Liver (tissue), 8 donors: ENCODE measurements at regions not wholly inside any gene's neighbourhood (a gene's known extent, or its start where the extent isn't known, plus 50 kb on each side); places are given as distances from the start of the nearest gene placed in this dataset.

Source experiments
- DNase-seq: peaks from one replicate; pipeline ENCODE4 v3.0.0-alpha.2; 2017; ENCODE audit warnings: low spot score
- H3K27ac ChIP-seq, 2 donors: one replicate each; pipeline ENCODE4 v1.7.0; 2013; ENCODE audit warnings: inconsistent platforms in 2 of 2, low read length in 2 of 2, control low read depth in 1 of 2, low read depth in 1 of 2, mild to moderate bottlenecking in 1 of 2
- H3K27me3 ChIP-seq, 4 donors: one replicate each; pipeline versions ENCODE4 v1.6.1 to v1.7.0; 2013; ENCODE audit warnings: low read length in 3 of 4, inconsistent platforms in 1 of 4, mild to moderate bottlenecking in 1 of 4, moderate library complexity in 1 of 4; ENCODE audit not compliant: control insufficient read depth in 4 of 4, insufficient read depth in 4 of 4
- H3K36me3 ChIP-seq, 4 donors: one replicate each; pipeline versions ENCODE4 v1.6.1 to v1.7.0; 2013; ENCODE audit warnings: low read length in 3 of 4, mild to moderate bottlenecking in 3 of 4, low read depth in 1 of 4, moderate library complexity in 1 of 4; ENCODE audit not compliant: control insufficient read depth in 4 of 4, insufficient read depth in 3 of 4
- H3K4me1 ChIP-seq, 4 donors: one replicate each; pipeline versions ENCODE4 v1.6.1 to v1.7.0; 2013; ENCODE audit warnings: low read length in 3 of 4, mild to moderate bottlenecking in 3 of 4, moderate library complexity in 1 of 4; ENCODE audit not compliant: control insufficient read depth in 4 of 4, insufficient read depth in 4 of 4
- H3K4me3 ChIP-seq, 3 donors: one replicate each; pipeline versions ENCODE4 v1.6.1 to v1.7.0; 2013; ENCODE audit warnings: low read length in 3 of 3, control low read depth in 1 of 3, low read depth in 1 of 3, mild to moderate bottlenecking in 1 of 3
- H3K9ac ChIP-seq, 2 donors: one replicate each; pipeline ENCODE4 v1.7.0; 2013; ENCODE audit warnings: low read length in 2 of 2, mild to moderate bottlenecking in 2 of 2, moderate library complexity in 2 of 2, control low read depth in 1 of 2, low read depth in 1 of 2
- H3K9me3 ChIP-seq, 4 donors: one replicate each; pipeline versions ENCODE4 v1.6.1 to v1.7.0; 2013; ENCODE audit warnings: low read length in 3 of 4; ENCODE audit not compliant: control insufficient read depth in 4 of 4
- ATF3 ChIP-seq: IDR thresholded peaks from 2 replicates; pipeline ENCODE4 v1.6.1; 2016; ENCODE audit warnings: antibody characterized with exemption
- CTCF ChIP-seq: fragments of 150-350 bp; IDR thresholded peaks from 2 replicates; pipeline ENCODE4 v1.5.1; 2017; ENCODE audit warnings: improper control_type of control experiment, low read depth, low read length; ENCODE audit not compliant: missing input control
- EGR1 ChIP-seq, 2 donors: IDR thresholded peaks; 2 replicates each; pipeline ENCODE4 v1.6.1; 2016 to 2018; ENCODE audit warnings: antibody characterized with exemption in 2 of 2, low read depth in 2 of 2
- FOXA1 ChIP-seq: IDR thresholded peaks from 2 replicates; pipeline ENCODE4 v1.6.1; 2016; ENCODE audit warnings: antibody characterized with exemption
- FOXA2 ChIP-seq: IDR thresholded peaks from 2 replicates; pipeline ENCODE4 v1.6.1; 2016; ENCODE audit warnings: antibody characterized with exemption
- GABPA ChIP-seq, 2 donors: IDR thresholded peaks in 1 of 2; conservative IDR thresholded peaks in 1 of 2; 2 replicates each; pipeline ENCODE4 v1.6.1; 2016; ENCODE audit warnings: antibody characterized with exemption in 2 of 2, mild to moderate bottlenecking in 1 of 2, moderate library complexity in 1 of 2
- HNF4A ChIP-seq, 2 donors: conservative IDR thresholded peaks; 2 replicates each; pipeline ENCODE4 v1.6.1; 2016; ENCODE audit warnings: antibody characterized with exemption in 2 of 2, mild to moderate bottlenecking in 2 of 2
- HNF4G ChIP-seq: IDR thresholded peaks from 2 replicates; pipeline ENCODE4 v1.6.1; 2016; ENCODE audit warnings: antibody characterized with exemption
- JUND ChIP-seq, 2 donors: IDR thresholded peaks; 2 replicates each; pipeline ENCODE4 v1.6.1; 2016; ENCODE audit warnings: antibody characterized with exemption in 2 of 2
- MAX ChIP-seq: IDR thresholded peaks from 2 replicates; pipeline ENCODE4 v1.6.1; 2016; ENCODE audit warnings: antibody characterized with exemption
- NR2F2 ChIP-seq: IDR thresholded peaks from 2 replicates; pipeline ENCODE4 v1.6.1; 2016; ENCODE audit warnings: antibody characterized with exemption
- RAD21 ChIP-seq, 2 donors: IDR thresholded peaks; 2 replicates each; pipeline ENCODE4 v1.6.1; 2016; ENCODE audit warnings: antibody characterized with exemption in 2 of 2, mild to moderate bottlenecking in 2 of 2
- REST ChIP-seq: IDR thresholded peaks from 2 replicates; pipeline ENCODE4 v1.6.1; 2016; ENCODE audit warnings: antibody characterized with exemption, mild to moderate bottlenecking
- RXRA ChIP-seq, 2 donors: IDR thresholded peaks; 2 replicates each; pipeline ENCODE4 v1.6.1; 2017 to 2018; ENCODE audit warnings: antibody characterized with exemption in 2 of 2, mild to moderate bottlenecking in 1 of 2
- SP1 ChIP-seq: IDR thresholded peaks from 2 replicates; pipeline ENCODE4 v1.6.1; 2018; ENCODE audit warnings: antibody characterized with exemption, mild to moderate bottlenecking
- TAF1 ChIP-seq: conservative IDR thresholded peaks from 2 replicates; pipeline ENCODE4 v1.6.1; 2016; ENCODE audit warnings: antibody characterized with exemption, mild to moderate bottlenecking
- YY1 ChIP-seq: IDR thresholded peaks from 2 replicates; pipeline ENCODE4 v1.6.1; 2016; ENCODE audit warnings: antibody characterized with exemption, mild to moderate bottlenecking
- ZBTB33 ChIP-seq: IDR thresholded peaks from 2 replicates; pipeline ENCODE4 v1.6.1; 2016; ENCODE audit warnings: antibody characterized with exemption
- WGBS: extraction: QIAGEN DNeasy Blood & Tissue Kit; methylation state at CpG from one replicate; pipeline ENCODE4 v1.1.7; 2013; 5-methylcytosine and 5-hydroxymethylcytosine counted together
- donor health status: healthy.
- donor health status: healthy.
- donor health status: healthy.
- donor health status: healthy.
- donor health status: healthy.

- H3K27ac ChIP-seq: no peak overlapping the region
- no peak for DNase-seq
- WGBS: 83% methylated on average over 6 of the region's 6 CpGs
Observed at GRCh38 chr13:99071666-99072065, 93.8 kb upstream of the DOCK9 start.

GRCh38 chr13:99072356-99072755 is 94.5 kb upstream of the DOCK9 start:
- H3K4me1 ChIP-seq: no peaks in the 10 kb centered on the region
- no peaks in the 10 kb centered on the region for H3K27me3 ChIP-seq
- H3K27ac ChIP-seq: no peak overlapping the region
- no peak overlapping the region for H3K4me3 ChIP-seq
- H3K36me3 ChIP-seq: peaks cover 0 to 4% (median 0%) of the 10 kb centered on the region in 4 donors
- no peak for DNase-seq
- TF ChIP-seq HNF4G: no peak
- TF ChIP-seq RAD21 (IDR thresholded peaks at IDR 0.05): no peak
- no peak for TF ChIP-seq FOXA1
- no peak for TF ChIP-seq HNF4A (conservative IDR thresholded peaks at IDR 0.05)
- TF ChIP-seq TAF1: no peak
- no peak for TF ChIP-seq MAX
- no peak for TF ChIP-seq SP1
- TF ChIP-seq CTCF: no peak
- TF ChIP-seq ATF3: no peak
- TF ChIP-seq FOXA2: no peak
- TF ChIP-seq GABPA (IDR thresholded peaks at IDR 0.05 in 1 of 2, conservative IDR thresholded peaks at IDR 0.05 in 1 of 2): no peak
- peaks cover 0 to 4% (median 0%) of the 10 kb centered on the region in 4 donors for H3K9me3 ChIP-seq
- WGBS: 70% methylated on average over 2 of the region's 2 CpGs
- H3K9ac ChIP-seq: no peak overlapping the region

More at GRCh38 chr13:99071666-99072065, 93.8 kb upstream of the DOCK9 start:
- H3K9me3 ChIP-seq: peaks cover 0 to 4% (median 0%) of the 10 kb centered on the region in 4 donors
- no peak overlapping the region for H3K9ac ChIP-seq
- no peaks in the 10 kb centered on the region for H3K27me3 ChIP-seq
- H3K4me3 ChIP-seq: no peak overlapping the region
- peaks cover 0 to 4% (median 0%) of the 10 kb centered on the region in 4 donors for H3K36me3 ChIP-seq
- H3K4me1 ChIP-seq: peaks cover 0 to 3% (median under 1%) of the 10 kb centered on the region in 4 donors
- TF ChIP-seq TAF1: no peak
- TF ChIP-seq SP1: no peak
- TF ChIP-seq HNF4G: no peak
- no peak for TF ChIP-seq JUND (IDR thresholded peaks at IDR 0.05)
- TF ChIP-seq EGR1 (IDR thresholded peaks at IDR 0.05; ENCODE audit: low read depth in 2 of 2): no peak
- TF ChIP-seq YY1: no peak
- no peak for TF ChIP-seq RXRA (IDR thresholded peaks at IDR 0.05)
- no peak for TF ChIP-seq GABPA (IDR thresholded peaks at IDR 0.05 in 1 of 2, conservative IDR thresholded peaks at IDR 0.05 in 1 of 2)
- no peak for TF ChIP-seq NR2F2
- no peak for TF ChIP-seq MAX
- no peak for TF ChIP-seq ZBTB33
- no peak for TF ChIP-seq REST
- no peak for TF ChIP-seq RAD21 (IDR thresholded peaks at IDR 0.05)
